D721Med (cell line): ENCODE measurements at regions not wholly inside any gene's neighbourhood (a gene's known extent, or its start where the extent isn't known, plus 50 kb on each side); places are given as distances from the start of the nearest gene placed in this dataset.
"Not testable (repeated sequence)": the region's sequence is repeated elsewhere in the genome, so short reads cannot be mapped to it uniquely, and the experiment has no call there.

Experiments used
- DNase-seq: peaks from one replicate; pipeline ENCODE4 v3.0.0; 2011; ENCODE audit warnings: low spot score; ENCODE audit not compliant: insufficient read length
- FAIRE-seq: peaks from 2 replicates; lab custom pipeline; 2011; peaks lifted over from hg19 to GRCh38; lab: Jason Lieb, UNC
- TF ChIP-seq, protein P1 (sequence below): IDR thresholded peaks from 2 replicates; pipeline ENCODE4 v1.5.1; 2012; ENCODE audit warnings: mild to moderate bottlenecking, control low read depth; ENCODE audit not compliant: insufficient read depth; ENCODE audit errors: missing control alignments

DNA sequence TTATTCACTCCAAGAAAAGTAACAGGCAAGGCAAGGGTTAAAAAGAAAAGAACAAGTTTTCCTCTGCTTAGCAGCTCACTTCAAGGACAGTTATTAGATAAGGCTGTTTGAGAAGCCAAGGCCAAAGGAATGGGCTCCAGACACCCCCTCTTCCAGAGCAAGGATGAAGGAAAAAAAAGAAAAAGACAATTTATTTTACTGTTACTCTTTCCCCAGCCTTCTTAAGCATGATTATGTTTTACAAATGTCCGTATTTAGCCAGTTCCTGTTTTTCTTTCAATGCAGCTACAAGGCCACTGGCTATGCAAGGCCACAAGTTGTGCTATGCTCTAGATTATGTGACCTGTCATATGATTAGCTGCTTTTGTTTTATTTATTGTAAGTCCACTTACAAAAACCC is 106.5 kb upstream of the SIMC1 start:
- FAIRE-seq, result no peak
- TF ChIP-seq, protein P1, sequence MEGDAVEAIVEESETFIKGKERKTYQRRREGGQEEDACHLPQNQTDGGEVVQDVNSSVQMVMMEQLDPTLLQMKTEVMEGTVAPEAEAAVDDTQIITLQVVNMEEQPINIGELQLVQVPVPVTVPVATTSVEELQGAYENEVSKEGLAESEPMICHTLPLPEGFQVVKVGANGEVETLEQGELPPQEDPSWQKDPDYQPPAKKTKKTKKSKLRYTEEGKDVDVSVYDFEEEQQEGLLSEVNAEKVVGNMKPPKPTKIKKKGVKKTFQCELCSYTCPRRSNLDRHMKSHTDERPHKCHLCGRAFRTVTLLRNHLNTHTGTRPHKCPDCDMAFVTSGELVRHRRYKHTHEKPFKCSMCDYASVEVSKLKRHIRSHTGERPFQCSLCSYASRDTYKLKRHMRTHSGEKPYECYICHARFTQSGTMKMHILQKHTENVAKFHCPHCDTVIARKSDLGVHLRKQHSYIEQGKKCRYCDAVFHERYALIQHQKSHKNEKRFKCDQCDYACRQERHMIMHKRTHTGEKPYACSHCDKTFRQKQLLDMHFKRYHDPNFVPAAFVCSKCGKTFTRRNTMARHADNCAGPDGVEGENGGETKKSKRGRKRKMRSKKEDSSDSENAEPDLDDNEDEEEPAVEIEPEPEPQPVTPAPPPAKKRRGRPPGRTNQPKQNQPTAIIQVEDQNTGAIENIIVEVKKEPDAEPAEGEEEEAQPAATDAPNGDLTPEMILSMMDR, result no peak
- no peak for DNase-seq

DNA sequence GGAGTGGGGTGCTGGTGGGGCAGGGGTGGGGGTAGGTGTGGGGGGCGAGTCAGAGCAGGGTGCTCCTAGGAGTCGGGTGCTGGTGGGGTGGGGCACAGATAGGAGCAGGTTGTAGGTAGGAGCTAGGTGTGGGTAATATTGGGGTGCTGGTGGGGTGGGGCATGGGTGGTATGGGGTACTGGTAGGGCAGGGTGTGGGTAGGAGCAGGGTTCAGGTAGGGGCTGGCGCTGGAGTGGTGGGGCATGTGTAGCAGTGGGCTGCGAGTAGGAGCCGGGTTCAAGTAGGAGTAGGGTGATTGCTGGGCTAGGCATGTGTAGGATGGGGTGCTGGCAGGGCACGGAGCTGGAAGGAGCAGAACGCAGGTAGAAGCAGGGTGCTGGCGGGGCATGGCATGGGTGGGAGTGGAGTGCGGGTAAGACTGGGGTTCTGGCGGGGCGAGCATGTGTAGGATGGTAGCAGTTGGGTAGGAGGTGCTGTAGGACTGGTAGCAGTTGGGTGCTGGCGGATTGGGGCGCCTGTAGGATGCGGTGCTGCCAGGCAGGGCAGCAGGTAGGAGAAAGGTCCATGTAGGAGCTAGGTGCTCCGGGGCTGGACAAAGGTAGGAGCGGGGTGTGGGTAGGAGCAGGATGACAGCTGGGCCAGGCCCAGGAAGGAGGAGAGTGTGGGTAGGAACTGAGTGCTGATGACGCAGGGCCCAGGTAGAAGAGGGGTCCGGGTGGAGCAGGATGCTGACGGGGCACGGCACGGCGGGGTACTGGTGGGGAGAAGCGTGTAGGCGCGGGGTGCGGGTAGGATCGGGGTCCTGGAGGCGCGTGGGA is 105.5 kb upstream of the SIMC1 start:
- FAIRE-seq (no peak), DNase-seq (no peak)
- TF ChIP-seq, protein P1, result no peak

DNA sequence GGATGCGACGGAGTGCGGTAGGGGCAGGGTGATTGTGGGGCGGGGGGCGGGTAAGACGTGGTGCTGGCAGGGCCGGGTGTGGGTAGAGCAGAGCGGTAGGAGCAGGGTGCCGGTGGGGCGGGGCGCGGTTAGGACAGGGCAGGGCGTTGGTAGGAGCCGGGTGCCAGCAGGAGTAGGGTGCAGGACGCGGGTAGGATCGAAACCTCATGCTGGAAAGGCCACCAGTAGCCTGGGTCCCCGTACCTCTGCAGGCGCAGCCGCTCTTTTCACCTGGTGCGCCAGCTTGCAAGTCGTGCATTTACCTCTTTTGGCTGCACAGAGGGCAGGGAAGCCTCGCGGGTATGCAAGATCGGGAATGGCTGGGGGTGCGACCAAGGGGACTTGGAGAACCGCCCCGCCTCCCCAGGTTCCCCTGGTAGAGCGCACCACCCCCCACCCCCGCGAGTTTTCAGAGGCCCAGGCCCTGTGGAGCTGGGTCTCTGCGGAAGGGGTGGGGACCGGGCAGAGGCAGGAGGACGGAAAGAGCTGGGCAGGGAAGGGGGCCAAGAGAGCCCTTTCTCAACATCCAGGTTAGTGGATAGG is 104.8 kb upstream of the SIMC1 start:
- no peak for DNase-seq
- no peak for FAIRE-seq
- TF ChIP-seq, protein P1, result no peak

DNA sequence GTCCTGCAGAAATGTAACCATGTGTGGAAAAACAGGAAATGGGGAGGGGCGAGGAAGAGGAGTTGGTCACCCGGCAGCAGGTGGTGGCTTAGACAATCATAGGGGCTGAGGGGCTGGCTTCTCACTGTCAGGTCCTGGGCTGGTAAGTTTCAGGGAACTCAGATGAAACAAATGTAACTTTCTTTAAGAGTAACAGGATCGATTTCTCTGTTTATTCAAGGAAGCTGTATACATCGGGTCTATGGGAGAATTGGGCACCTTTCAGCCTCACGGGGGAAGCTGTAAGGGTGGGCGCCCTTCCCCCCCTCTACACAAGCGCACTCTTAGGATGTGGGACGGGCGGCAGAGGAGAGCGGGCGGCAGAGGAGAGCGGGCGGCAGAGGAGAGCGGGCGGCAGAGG is 104.3 kb upstream of the SIMC1 start:
- TF ChIP-seq, protein P1, result no peak
- FAIRE-seq, result no peak
- no peak for DNase-seq

DNA sequence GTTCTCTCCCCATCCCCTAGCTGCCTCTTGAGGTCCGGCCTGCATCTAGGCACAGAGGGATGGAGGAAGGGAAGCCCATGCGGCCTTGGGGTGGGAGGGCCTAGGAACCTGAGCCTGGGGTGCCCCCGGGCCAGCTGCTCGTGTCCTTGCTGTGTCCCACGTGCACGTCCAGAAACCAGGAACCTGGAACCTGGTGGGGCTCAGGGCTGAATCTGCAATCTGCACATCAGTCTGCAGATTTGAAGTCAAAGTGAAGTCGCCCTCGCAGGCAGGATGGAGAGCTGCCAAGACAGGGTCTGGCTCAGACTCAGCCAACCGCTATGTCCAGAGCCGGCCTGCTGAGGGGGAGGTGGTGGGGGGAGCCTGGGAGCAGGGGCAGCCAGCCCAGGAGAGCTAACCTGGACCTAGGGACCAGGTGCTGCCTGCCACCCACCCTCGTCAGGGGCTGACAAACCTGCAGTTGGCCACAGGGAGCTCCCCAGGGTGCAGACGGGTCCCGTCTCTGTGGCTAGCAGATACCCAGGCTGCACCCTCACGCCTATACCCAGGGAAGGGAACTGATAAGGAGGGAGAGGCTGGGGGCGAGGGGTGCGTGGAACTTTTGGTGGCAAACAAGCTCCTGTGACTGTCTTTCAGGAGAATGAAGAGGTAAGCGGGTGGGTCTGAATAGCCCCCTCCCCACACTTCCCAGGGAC is 103.5 kb upstream of the SIMC1 start:
- FAIRE-seq, result no peak
- TF ChIP-seq, protein P1, result no peak
- DNase-seq, result no peak

DNA sequence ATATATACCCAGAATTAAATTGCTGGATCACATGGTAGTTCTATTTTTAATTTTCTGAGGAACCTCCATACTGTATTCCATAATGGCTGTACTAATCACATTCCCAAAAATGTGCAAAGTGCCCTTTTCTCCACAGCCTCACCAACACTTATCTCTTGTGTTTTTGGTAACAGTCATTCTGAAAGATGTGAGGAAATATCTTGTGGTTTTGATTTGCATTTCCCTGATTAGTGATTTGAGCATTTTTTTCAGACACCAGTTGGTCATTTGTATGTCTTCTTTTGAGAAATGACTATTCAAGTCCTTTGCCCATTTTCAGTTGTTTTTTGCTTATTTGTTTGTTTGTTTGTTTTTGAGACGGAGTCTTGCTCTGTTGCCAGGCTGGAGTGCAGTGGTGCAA is 98.1 kb upstream of the SIMC1 start:
- not testable (repeated sequence) for DNase-seq, FAIRE-seq

DNA sequence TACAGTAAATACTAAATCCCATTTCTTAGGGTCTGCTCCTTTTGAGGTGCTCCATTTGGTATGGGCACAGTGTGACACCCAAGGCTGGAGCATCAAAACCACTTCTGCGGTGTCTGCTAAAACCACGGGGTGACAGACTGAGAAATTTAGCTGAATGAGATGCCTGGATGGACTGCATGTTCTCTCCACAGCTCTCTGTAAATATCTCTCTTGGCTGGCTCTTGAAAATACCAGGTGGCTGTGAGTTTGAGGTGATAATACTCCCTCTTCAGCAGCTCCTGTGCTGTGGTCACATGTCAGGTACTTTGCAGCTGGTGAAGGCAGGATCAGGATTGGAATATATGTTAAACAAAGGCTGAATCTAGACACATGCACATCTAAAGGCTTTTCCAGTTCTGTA is 93.7 kb upstream of the SIMC1 start:
- FAIRE-seq, result no peak

DNA sequence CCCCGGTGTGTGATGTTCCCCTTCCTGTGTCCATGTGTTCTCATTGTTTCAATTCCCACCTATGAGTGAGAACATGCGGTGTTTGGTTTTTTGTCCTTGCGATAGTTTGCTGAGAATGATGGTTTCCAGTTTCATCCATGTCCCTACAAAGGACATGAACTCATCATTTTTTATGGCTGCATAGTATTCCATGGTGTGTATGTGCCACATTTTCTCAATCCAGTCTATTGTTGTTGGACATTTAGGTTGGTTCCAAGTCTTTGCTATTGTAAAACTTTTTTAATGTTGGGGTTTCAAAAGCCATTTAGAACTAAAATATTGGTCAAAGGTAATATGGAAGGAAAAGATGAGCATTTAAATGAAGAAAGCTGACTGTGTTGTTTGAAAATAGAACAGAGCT is 88.3 kb upstream of the SIMC1 start:
- FAIRE-seq, DNase-seq: not testable (repeated sequence)

More for the DNA sequence above, 93.7 kb upstream of the SIMC1 start:
- TF ChIP-seq, protein P1, result no peak
- no peak for DNase-seq
